Activated T-helper 1 cell treated with Interleukin-2 at 50 U/mL for 16 hours (primary cell): ENCODE measurements at regions not wholly inside any gene's neighbourhood (a gene's known extent, or its start where the extent isn't known, plus 50 kb on each side); places are given as distances from the start of the nearest gene placed in this dataset.

Source experiments
- DNase-seq: peaks from one replicate; pipeline ENCODE4 v3.0.0-alpha.2; 2020; ENCODE audit warnings: low read depth

GRCh38 chr16:82405736-82406135 lies 221.0 kb upstream of the CDH13 start:
- no peak for DNase-seq

- no peak for DNase-seq
Measured at GRCh38 chr16:82404586-82405315, 222.0 kb upstream of the CDH13 start.

GRCh38 chr16:82402665-82403218 lies 224.0 kb upstream of the CDH13 start:
- DNase-seq, result no peak

GRCh38 chr16:82400046-82400445 lies 226.7 kb upstream of the CDH13 start:
- no peak for DNase-seq

- no peak for DNase-seq
Measured at GRCh38 chr16:82396509-82396908, 226.5 kb upstream of the MPHOSPH6 start.

- no peak for DNase-seq
Measured at GRCh38 chr16:82395212-82395611, 225.2 kb upstream of the MPHOSPH6 start.

GRCh38 chr16:82391690-82392089 lies 221.7 kb upstream of the MPHOSPH6 start:
- DNase-seq, result no peak

- DNase-seq, result no peak
Measured at GRCh38 chr16:82389956-82390650, 220.1 kb upstream of the MPHOSPH6 start.

- DNase-seq, result no peak
Measured at GRCh38 chr16:82386761-82387160, 216.7 kb upstream of the MPHOSPH6 start.

- DNase-seq, result no peak
Measured at GRCh38 chr16:82384949-82385348, 214.9 kb upstream of the MPHOSPH6 start.

GRCh38 chr16:82384017-82384416 lies 214.0 kb upstream of the MPHOSPH6 start:
- no peak for DNase-seq

- DNase-seq, result no peak
Measured at GRCh38 chr16:82382521-82382920, 212.5 kb upstream of the MPHOSPH6 start.

GRCh38 chr16:82379551-82379950 lies 209.5 kb upstream of the MPHOSPH6 start:
- DNase-seq, result no peak

GRCh38 chr16:82373976-82374375 lies 204.0 kb upstream of the MPHOSPH6 start:
- DNase-seq, result no peak

GRCh38 chr16:82370282-82370681 lies 200.3 kb upstream of the MPHOSPH6 start:
- DNase-seq, result no peak

- no peak for DNase-seq
Measured at GRCh38 chr16:82368041-82368440, 198.0 kb upstream of the MPHOSPH6 start.

GRCh38 chr16:82366462-82366861 lies 196.4 kb upstream of the MPHOSPH6 start:
- no peak for DNase-seq

GRCh38 chr16:82364690-82365089 lies 194.7 kb upstream of the MPHOSPH6 start:
- no peak for DNase-seq

- DNase-seq, result no peak
Measured at GRCh38 chr16:82363026-82363816, 193.2 kb upstream of the MPHOSPH6 start.

GRCh38 chr16:82361885-82362284 lies 191.9 kb upstream of the MPHOSPH6 start:
- DNase-seq, result no peak

GRCh38 chr16:82360024-82360783 lies 190.2 kb upstream of the MPHOSPH6 start:
- DNase-seq, result no peak
